H1 (cell line): ENCODE measurements at regions not wholly inside any gene's neighbourhood (a gene's known extent, or its start where the extent isn't known, plus 50 kb on each side); places are given as distances from the start of the nearest gene placed in this dataset.
A peak's percentile ranks its signal among the peaks of the same experiment; 100 is the strongest.
"Not testable (repeated sequence)": the region's sequence is repeated elsewhere in the genome, so short reads cannot be mapped to it uniquely, and the experiment has no call there.

ENCODE experiments used
- CTCF ChIA-PET: fragments of 300-600 bp; sonication (Branson Sonifier 250); formaldehyde crosslinking; loops from one replicate; lab custom pipeline; 2021; ENCODE audit not compliant: partially characterized antibody; lab: Charles Lee
- POLR2A ChIA-PET: fragments of 300-600 bp; sonication (Branson Sonifier 250); formaldehyde crosslinking; loops from one replicate; lab custom pipeline; 2021; ENCODE audit warnings: inconsistent platforms; ENCODE audit not compliant: partially characterized antibody; lab: Charles Lee
- DNase-seq, 2 experiments: peaks; one replicate each; pipeline versions ENCODE4 v3.0.0 to v3.0.0-alpha.2; 2010 to 2022; ENCODE audit warnings: low spot score in 2 of 2, low read depth in 1 of 2, mixed read lengths in 1 of 2
- FAIRE-seq: peaks from 2 replicates; lab custom pipeline; 2011; peaks lifted over from hg19 to GRCh38; lab: Jason Lieb, UNC
- H2AFZ ChIP-seq: 2 replicates; pipeline ENCODE4 v1.8.1; 2012; ENCODE audit warnings: low read length, inconsistent platforms
- H2AK5ac ChIP-seq: 2 replicates; pipeline ENCODE4 v1.6.1; 2013; ENCODE audit warnings: low read depth, low read length
- H2BK120ac ChIP-seq: replicated peaks from 2 replicates; pipeline ENCODE3; 2013; ENCODE audit warnings: low read depth, low read length, inconsistent platforms
- H2BK12ac ChIP-seq: 2 replicates; pipeline ENCODE4 v1.6.1; 2013; ENCODE audit warnings: low read depth, low read length
- H2BK15ac ChIP-seq: 2 replicates; pipeline ENCODE4 v1.6.1; 2013; ENCODE audit warnings: low read length
- H2BK20ac ChIP-seq: 2 replicates; pipeline ENCODE4 v1.6.1; 2013; ENCODE audit warnings: low read length
- H2BK5ac ChIP-seq: 2 replicates; pipeline ENCODE4 v1.6.1; 2013; ENCODE audit warnings: low read depth, low read length
- H3K14ac ChIP-seq: 2 replicates; pipeline ENCODE4 v1.6.1; 2013; ENCODE audit warnings: inconsistent platforms; ENCODE audit not compliant: insufficient read length
- H3K18ac ChIP-seq: 2 replicates; pipeline ENCODE4 v1.6.1; 2013; ENCODE audit warnings: low read length; ENCODE audit errors: extremely low read depth
- H3K23ac ChIP-seq: 2 replicates; pipeline ENCODE4 v1.6.1; 2013; ENCODE audit warnings: inconsistent platforms; ENCODE audit not compliant: insufficient read length
- H3K23me2 ChIP-seq: 2 replicates; pipeline ENCODE4 v1.6.1; 2013; ENCODE audit warnings: low read depth, low read length
- H3K27ac ChIP-seq: 2 replicates; pipeline ENCODE4 v1.6.1; 2011; ENCODE audit warnings: low read depth, low read length, inconsistent platforms
- H3K27me3 ChIP-seq, 4 experiments: replicated peaks in 1 of 4; 1 replicate in 1 of 4; 2 replicates in 3 of 4; pipeline versions ENCODE4 v1.6.1 to v1.8.1; 2011 to 2013; ENCODE audit warnings: low read length in 3 of 4, mild to moderate bottlenecking in 3 of 4, inconsistent platforms in 2 of 4, mixed read lengths in 2 of 4, moderate library complexity in 1 of 4; ENCODE audit not compliant: control insufficient read depth in 3 of 4, insufficient read depth in 3 of 4; ENCODE audit errors: extremely low read depth in 1 of 4
- H3K36me3 ChIP-seq, 4 experiments: 2 replicates each; pipeline versions ENCODE4 v1.6.1 to v1.8.1; 2011 to 2013; ENCODE audit warnings: mild to moderate bottlenecking in 4 of 4, low read length in 3 of 4, moderate library complexity in 2 of 4, control low read depth in 1 of 4, inconsistent platforms in 1 of 4; ENCODE audit not compliant: insufficient read depth in 4 of 4, control insufficient read depth in 2 of 4
- H3K4ac ChIP-seq: replicated peaks from 2 replicates; pipeline ENCODE3; 2013; ENCODE audit warnings: low read length, low read depth, mixed read lengths, inconsistent platforms; ENCODE audit not compliant: insufficient read length
- H3K4me1 ChIP-seq, 4 experiments: replicated peaks in 1 of 4; 1 replicate in 1 of 4; 2 replicates in 3 of 4; pipeline versions ENCODE4 v1.6.1 to v1.8.1; 2011 to 2013; ENCODE audit warnings: low read length in 3 of 4, inconsistent platforms in 2 of 4, mixed read lengths in 1 of 4; ENCODE audit not compliant: insufficient read depth in 4 of 4, control insufficient read depth in 3 of 4
- H3K4me2 ChIP-seq, 2 experiments: 2 replicates each; pipeline versions ENCODE4 v1.6.1 to v1.8.1; 2011 to 2013; ENCODE audit warnings: low read depth in 2 of 2, low read length in 2 of 2, control low read depth in 1 of 2, inconsistent platforms in 1 of 2, mild to moderate bottlenecking in 1 of 2; ENCODE audit not compliant: insufficient read depth in 1 of 2
- H3K4me3 ChIP-seq, 4 experiments: fragments of 200-600, 300-600 bp in 1 of 4; sonication (generic), shearing (Covaris generic), sonication (Bioruptor Twin) in 1 of 4; 2 replicates each; pipeline versions ENCODE4 v1.5.1 to v1.8.1; 2011 to 2016; ENCODE audit warnings: low read length in 4 of 4, low read depth in 3 of 4, control low read depth in 2 of 4, inconsistent platforms in 2 of 4, mild to moderate bottlenecking in 2 of 4, mixed read lengths in 1 of 4, moderate library complexity in 1 of 4; ENCODE audit not compliant: insufficient read depth in 2 of 4; ENCODE audit errors: extremely low read depth in 1 of 4
- H3K56ac ChIP-seq: replicated peaks from 2 replicates; pipeline ENCODE3; 2013; ENCODE audit warnings: low read depth, mild to moderate bottlenecking, mixed read lengths, low read length, inconsistent platforms; ENCODE audit not compliant: insufficient read length
- H3K79me1 ChIP-seq: 2 replicates; pipeline ENCODE4 v1.6.1; 2013; ENCODE audit warnings: low read depth, low read length, control low read depth
- H3K79me2 ChIP-seq, 2 experiments: 2 replicates each; pipeline versions ENCODE4 v1.6.1 to v1.8.1; 2012 to 2013; ENCODE audit warnings: low read length in 2 of 2, mild to moderate bottlenecking in 2 of 2, inconsistent platforms in 1 of 2; ENCODE audit not compliant: insufficient read depth in 2 of 2, control insufficient read depth in 1 of 2
- H3K9ac ChIP-seq, 4 experiments: replicated peaks in 1 of 4; 1 replicate in 1 of 4; 2 replicates in 3 of 4; pipeline versions ENCODE4 v1.6.1 to v1.8.1; 2011 to 2013; ENCODE audit warnings: low read depth in 3 of 4, low read length in 3 of 4, control low read depth in 2 of 4, mild to moderate bottlenecking in 2 of 4, moderate library complexity in 2 of 4, inconsistent platforms in 1 of 4; ENCODE audit errors: extremely low read depth in 1 of 4
- H3K9me3 ChIP-seq, 2 experiments: 2 replicates each; pipeline versions ENCODE4 v1.6.1 to v1.8.1; 2012 to 2013; ENCODE audit warnings: mild to moderate bottlenecking in 2 of 2, moderate library complexity in 2 of 2, control low read depth in 1 of 2, inconsistent platforms in 1 of 2, low read depth in 1 of 2, low read length in 1 of 2, mixed read lengths in 1 of 2; ENCODE audit not compliant: insufficient read depth in 2 of 2
- H4K20me1 ChIP-seq, 2 experiments: replicated peaks in 1 of 2; 2 replicates each; pipeline versions ENCODE3 to v1.8.1; 2011 to 2013; ENCODE audit warnings: inconsistent platforms in 2 of 2, low read length in 2 of 2, mild to moderate bottlenecking in 1 of 2; ENCODE audit not compliant: insufficient read depth in 2 of 2, control insufficient read depth in 1 of 2
- H4K5ac ChIP-seq: 2 replicates; pipeline ENCODE4 v1.6.1; 2013; ENCODE audit warnings: low read length, low read depth, mixed read lengths, inconsistent platforms; ENCODE audit not compliant: insufficient read length
- H4K8ac ChIP-seq: 2 replicates; pipeline ENCODE4 v1.8.0; 2013; ENCODE audit warnings: mild to moderate bottlenecking, moderate library complexity, low read length, inconsistent platforms; ENCODE audit not compliant: insufficient read depth; ENCODE audit errors: extremely low read depth
- H4K91ac ChIP-seq: replicated peaks from 2 replicates; pipeline ENCODE3; 2013; ENCODE audit warnings: low read length, mixed read lengths, inconsistent platforms; ENCODE audit not compliant: insufficient read length
- RAD21 ChIP-seq, 2 experiments: IDR thresholded peaks in 1 of 2; conservative IDR thresholded peaks in 1 of 2; 2 replicates each; pipeline ENCODE4 v1.6.1; 2011; ENCODE audit warnings: low read depth in 2 of 2, low read length in 2 of 2, improper control_type of control experiment in 1 of 2, inconsistent platforms in 1 of 2, mild to moderate bottlenecking in 1 of 2, moderate library complexity in 1 of 2
- WGBS, 2 experiments: shearing (Covaris generic) in 1 of 2; methylation state at CpG; one replicate each; pipeline versions ENCODE4 v1.1.6 to v1.1.7; 2013 to 2015; ENCODE audit warnings: low lambda C conversion rate in 2 of 2, mixed read lengths in 2 of 2, inconsistent platforms in 1 of 2, low coverage in 1 of 2, missing lambda C conversion rate in 1 of 2; ENCODE audit not compliant: insufficient replicate concordance in 2 of 2, insufficient coverage in 1 of 2, insufficient read length in 1 of 2; ENCODE audit errors: extremely low coverage in 1 of 2, missing lambda C conversion rate in 1 of 2; 5-methylcytosine and 5-hydroxymethylcytosine counted together

- TF ChIP-seq RAD21 (IDR thresholded peaks at IDR 0.05 in 1 of 2, conservative IDR thresholded peaks at IDR 0.05 in 1 of 2; ENCODE audit: low read depth in 2 of 2, low read length in 2 of 2) = peak; percentile 67 to 73
Observed at GRCh38 chr1:5119366-5120234, 465.2 kb downstream of the AJAP1 start (continued).

- H3K18ac ChIP-seq, POLR2A ChIA-PET, H4K8ac ChIP-seq, H3K56ac ChIP-seq, H4K91ac ChIP-seq, H3K27me3 ChIP-seq, H3K4me2 ChIP-seq, DNase-seq, H3K9me3 ChIP-seq, H2BK12ac ChIP-seq, H3K4me3 ChIP-seq, H4K20me1 ChIP-seq, H3K9ac ChIP-seq, H3K23me2 ChIP-seq, H2AFZ ChIP-seq, H3K79me2 ChIP-seq, H2BK15ac ChIP-seq, H2BK120ac ChIP-seq, H3K79me1 ChIP-seq, H3K4ac ChIP-seq, H4K5ac ChIP-seq, H2BK20ac ChIP-seq, H3K36me3 ChIP-seq, H3K14ac ChIP-seq, H2AK5ac ChIP-seq, H3K23ac ChIP-seq, FAIRE-seq, H3K27ac ChIP-seq: not testable (repeated sequence)
- Histone ChIP-seq H2BK5ac (peak overlapping the region; percentile 97; the same call in 1 of the 2 replicates), H3K4me1 (peaks cover 1 to 11% (median 7%) of the 10 kb centered on the region in 4 experiments; a peak in 4 of 7 replicates)
- CTCF ChIA-PET = interaction anchor here (0.7 to 1.3 kb wide), 7 partner anchors 14 to 102 kb away, joined by 3 to 6 read pairs (median 3); no protein-coding TSS in a partner anchor
- 61% methylated on average over 10 of the region's 10 CpGs; no CpG with 5 or more reads in 1 of the 2 experiments for WGBS, 2 experiments
Observed at GRCh38 chr1:5118771-5119170, 464.4 kb downstream of the AJAP1 start.
